Uterus (tissue), 2 donors: ENCODE measurements at regions not wholly inside any gene's neighbourhood (a gene's known extent, or its start where the extent isn't known, plus 50 kb on each side); places are given as distances from the start of the nearest gene placed in this dataset.
"Not testable (repeated sequence)": the region's sequence is repeated elsewhere in the genome, so short reads cannot be mapped to it uniquely, and the experiment has no call there.

Experiments
- POLR2A ChIP-seq, 2 donors: fragments of 450-650 bp; IDR thresholded peaks; one replicate each; pipeline ENCODE4 v1.6.1; 2016; ENCODE audit warnings: antibody characterized with exemption in 2 of 2, mild to moderate bottlenecking in 1 of 2, moderate library complexity in 1 of 2
- TF ChIP-seq, protein P1 (sequence below), 4 experiments: fragments of 200-600 bp in 2 of 4; fragments of 450-650 bp in 2 of 4; sonication (generic) in 2 of 4; IDR thresholded peaks; one replicate each; pipeline ENCODE4 v1.5.1; 2016 to 2019; ENCODE audit warnings: antibody characterized with exemption in 4 of 4, mild to moderate bottlenecking in 2 of 4, moderate library complexity in 1 of 4

DNA sequence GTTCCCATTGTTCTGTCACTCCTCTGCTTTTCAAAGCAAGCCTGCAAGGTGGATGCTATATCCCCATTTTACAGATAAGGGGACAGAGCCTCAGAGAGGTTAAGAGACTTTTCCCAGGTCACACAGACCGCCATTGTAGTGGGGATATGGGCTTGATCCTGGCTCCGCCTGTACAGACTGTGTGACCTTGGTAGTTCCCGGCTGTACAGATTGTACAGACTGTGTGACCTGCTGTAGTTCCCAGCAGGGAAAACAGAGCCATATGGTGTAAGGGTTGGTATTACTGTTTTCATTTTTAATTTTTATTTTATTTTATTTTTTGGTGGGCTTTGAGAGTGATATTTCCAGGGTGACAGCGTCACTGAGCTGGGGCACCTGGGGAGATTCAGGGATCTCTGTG is 63.2 kb upstream of the FAM153A start:
- TF ChIP-seq, protein P1, sequence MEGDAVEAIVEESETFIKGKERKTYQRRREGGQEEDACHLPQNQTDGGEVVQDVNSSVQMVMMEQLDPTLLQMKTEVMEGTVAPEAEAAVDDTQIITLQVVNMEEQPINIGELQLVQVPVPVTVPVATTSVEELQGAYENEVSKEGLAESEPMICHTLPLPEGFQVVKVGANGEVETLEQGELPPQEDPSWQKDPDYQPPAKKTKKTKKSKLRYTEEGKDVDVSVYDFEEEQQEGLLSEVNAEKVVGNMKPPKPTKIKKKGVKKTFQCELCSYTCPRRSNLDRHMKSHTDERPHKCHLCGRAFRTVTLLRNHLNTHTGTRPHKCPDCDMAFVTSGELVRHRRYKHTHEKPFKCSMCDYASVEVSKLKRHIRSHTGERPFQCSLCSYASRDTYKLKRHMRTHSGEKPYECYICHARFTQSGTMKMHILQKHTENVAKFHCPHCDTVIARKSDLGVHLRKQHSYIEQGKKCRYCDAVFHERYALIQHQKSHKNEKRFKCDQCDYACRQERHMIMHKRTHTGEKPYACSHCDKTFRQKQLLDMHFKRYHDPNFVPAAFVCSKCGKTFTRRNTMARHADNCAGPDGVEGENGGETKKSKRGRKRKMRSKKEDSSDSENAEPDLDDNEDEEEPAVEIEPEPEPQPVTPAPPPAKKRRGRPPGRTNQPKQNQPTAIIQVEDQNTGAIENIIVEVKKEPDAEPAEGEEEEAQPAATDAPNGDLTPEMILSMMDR (IDR thresholded peaks at IDR 0.05), result not testable (repeated sequence)
- not testable (repeated sequence) for TF ChIP-seq POLR2A (IDR thresholded peaks at IDR 0.05)
